WERI-Rb-1 (cell line): ENCODE measurements at regions not wholly inside any gene's neighbourhood (a gene's known extent, or its start where the extent isn't known, plus 50 kb on each side); places are given as distances from the start of the nearest gene placed in this dataset.
"Not testable (repeated sequence)": the region's sequence is repeated elsewhere in the genome, so short reads cannot be mapped to it uniquely, and the experiment has no call there.

Source experiments
- DNase-seq: peaks from one replicate; pipeline ENCODE4 v3.0.0-alpha.2; 2020
- H3K27ac ChIP-seq: fragments of 250-450 bp; sonication (Bioruptor Pico); 2 replicates; pipeline ENCODE4 v1.5.1; 2020; ENCODE audit warnings: mild to moderate bottlenecking, moderate library complexity
- H3K27me3 ChIP-seq: fragments of 250-450 bp; sonication (Bioruptor Pico); 2 replicates; pipeline ENCODE4 v1.5.1; 2021; ENCODE audit warnings: mild to moderate bottlenecking, low read depth, moderate library complexity; ENCODE audit not compliant: insufficient read depth, severe bottlenecking
- H3K36me3 ChIP-seq: fragments of 250-450 bp; sonication (Bioruptor Pico); 2 replicates; pipeline ENCODE4 v1.5.1; 2020; ENCODE audit warnings: mild to moderate bottlenecking, moderate library complexity
- H3K4me3 ChIP-seq: 2 replicates; pipeline ENCODE4 v1.5.1; 2011; ENCODE audit warnings: low read depth, mild to moderate bottlenecking, control low read depth, low read length
- H3K9me3 ChIP-seq: fragments of 250-450 bp; sonication (Bioruptor Pico); 2 replicates; pipeline ENCODE4 v1.5.1; 2021; ENCODE audit warnings: mild to moderate bottlenecking, moderate library complexity; ENCODE audit not compliant: severe bottlenecking

- H3K36me3 ChIP-seq, H3K27ac ChIP-seq, DNase-seq, H3K9me3 ChIP-seq, H3K27me3 ChIP-seq, H3K4me3 ChIP-seq: not testable (repeated sequence)
Observed at GRCh38 chr11:3537254-3537653, 104.5 kb downstream of the ART5 start.

GRCh38 chr11:3532958-3533357 lies 108.8 kb downstream of the ART5 start:
- H3K4me3 ChIP-seq, H3K9me3 ChIP-seq, DNase-seq, H3K27ac ChIP-seq, H3K36me3 ChIP-seq, H3K27me3 ChIP-seq: not testable (repeated sequence)

GRCh38 chr11:3531280-3531679 lies 110.5 kb downstream of the ART5 start:
- not testable (repeated sequence) for H3K4me3 ChIP-seq, H3K9me3 ChIP-seq, H3K27me3 ChIP-seq, DNase-seq, H3K36me3 ChIP-seq, H3K27ac ChIP-seq

GRCh38 chr11:3523567-3523966 lies 118.2 kb downstream of the ART5 start:
- not testable (repeated sequence) for H3K27ac ChIP-seq, H3K4me3 ChIP-seq, H3K36me3 ChIP-seq, H3K27me3 ChIP-seq, DNase-seq, H3K9me3 ChIP-seq

GRCh38 chr11:3520905-3521304 lies 120.9 kb downstream of the ART5 start:
- not testable (repeated sequence) for H3K27me3 ChIP-seq, H3K27ac ChIP-seq, H3K9me3 ChIP-seq, H3K4me3 ChIP-seq, H3K36me3 ChIP-seq, DNase-seq

GRCh38 chr11:3519841-3520240 lies 122.0 kb downstream of the ART5 start:
- H3K27me3 ChIP-seq, H3K27ac ChIP-seq, H3K36me3 ChIP-seq, DNase-seq, H3K4me3 ChIP-seq, H3K9me3 ChIP-seq: not testable (repeated sequence)

- H3K9me3 ChIP-seq, H3K4me3 ChIP-seq, H3K36me3 ChIP-seq, H3K27me3 ChIP-seq, DNase-seq, H3K27ac ChIP-seq: not testable (repeated sequence)
Observed at GRCh38 chr11:3516934-3517567, 124.7 kb downstream of the ART5 start.

DNA sequence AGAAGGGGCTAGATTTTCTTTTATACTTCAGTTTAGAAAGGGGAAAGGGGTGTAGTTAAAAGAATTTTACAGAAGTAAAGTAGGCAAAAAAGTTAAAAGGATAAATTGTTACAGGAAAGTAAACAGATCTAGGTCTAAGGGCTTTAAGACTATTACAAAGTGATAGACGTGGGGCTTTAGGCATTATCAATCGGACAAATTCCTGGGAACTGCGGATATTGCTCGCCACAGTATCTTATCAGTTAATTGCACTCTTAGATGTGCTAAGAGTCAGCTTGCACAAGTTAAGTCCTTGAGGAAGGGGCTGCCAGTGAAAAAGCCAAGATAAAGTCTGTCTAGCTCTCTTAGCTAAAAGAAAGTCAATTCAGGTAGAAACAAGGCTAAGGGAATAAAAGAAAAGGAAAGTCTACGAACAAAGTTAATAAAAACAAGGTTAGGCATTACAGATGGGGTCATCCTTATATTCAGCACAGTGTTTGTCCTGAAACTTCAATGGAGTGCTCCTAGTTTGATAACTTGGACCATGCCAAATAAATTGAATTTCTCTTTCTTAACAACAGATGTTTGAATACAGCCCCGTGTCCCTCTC lies 125.4 kb downstream of the ART5 start:
- not testable (repeated sequence) for H3K4me3 ChIP-seq, H3K36me3 ChIP-seq, DNase-seq, H3K9me3 ChIP-seq, H3K27ac ChIP-seq, H3K27me3 ChIP-seq

DNA sequence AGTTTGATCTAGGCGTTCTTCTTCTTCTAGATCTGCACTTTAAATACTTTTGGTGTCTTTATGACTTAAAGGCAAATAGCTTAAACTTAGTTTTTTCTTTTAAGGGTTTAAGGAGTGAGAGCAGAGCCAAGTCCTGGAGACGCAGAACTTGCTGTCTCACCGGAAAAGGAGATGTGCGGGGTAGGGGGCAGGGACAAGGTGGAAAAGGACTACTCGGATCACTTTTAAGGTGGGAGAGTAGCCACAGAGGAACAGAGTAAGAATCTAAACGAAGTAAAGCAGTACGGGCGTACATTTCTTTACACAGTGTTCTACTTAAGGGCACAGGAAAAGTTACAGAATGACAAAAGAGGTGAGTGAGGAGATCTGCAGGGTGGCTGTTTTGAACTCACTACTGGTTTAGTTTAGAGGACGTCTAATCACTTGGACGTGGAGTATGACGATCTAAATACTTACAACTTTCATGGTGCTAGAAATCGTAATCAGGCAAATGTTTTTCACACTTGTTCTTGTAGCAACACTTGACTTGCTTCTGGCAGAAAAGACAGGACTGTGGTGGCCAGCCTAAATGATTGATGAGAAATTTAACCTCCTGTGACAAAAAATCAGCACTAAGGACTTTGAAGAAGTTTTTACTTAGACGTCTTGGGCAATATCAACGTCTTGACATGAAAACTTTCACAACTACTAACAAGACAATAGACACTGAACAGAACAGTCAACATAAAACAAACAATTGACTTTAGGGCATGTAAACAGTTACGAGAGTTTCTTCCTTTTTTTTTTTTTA lies 127.0 kb downstream of the ART5 start:
- H3K9me3 ChIP-seq, H3K4me3 ChIP-seq, H3K27me3 ChIP-seq, H3K36me3 ChIP-seq, H3K27ac ChIP-seq, DNase-seq: not testable (repeated sequence)

DNA sequence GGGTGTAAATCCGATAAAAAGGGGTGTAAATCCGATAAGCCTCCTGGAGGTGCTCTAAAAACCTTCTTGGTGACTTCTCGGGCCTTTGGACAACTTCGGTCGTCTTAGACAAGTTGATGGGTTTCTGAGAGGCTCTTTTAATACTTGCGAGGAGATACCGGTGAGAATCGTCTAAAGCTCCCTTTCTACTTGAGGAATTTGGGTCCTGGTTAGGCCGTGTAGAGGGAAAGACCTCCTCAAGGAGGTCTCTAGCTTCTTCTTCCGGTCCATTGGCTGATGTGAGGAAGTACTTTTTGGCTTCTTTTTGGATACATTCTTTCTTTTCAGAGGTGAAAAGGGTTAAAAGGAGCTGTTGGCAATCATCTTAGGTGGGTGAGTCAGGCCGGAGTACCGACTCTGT lies 128.5 kb downstream of the ART5 start:
- DNase-seq, H3K27ac ChIP-seq, H3K36me3 ChIP-seq, H3K27me3 ChIP-seq, H3K9me3 ChIP-seq, H3K4me3 ChIP-seq: not testable (repeated sequence)

DNA sequence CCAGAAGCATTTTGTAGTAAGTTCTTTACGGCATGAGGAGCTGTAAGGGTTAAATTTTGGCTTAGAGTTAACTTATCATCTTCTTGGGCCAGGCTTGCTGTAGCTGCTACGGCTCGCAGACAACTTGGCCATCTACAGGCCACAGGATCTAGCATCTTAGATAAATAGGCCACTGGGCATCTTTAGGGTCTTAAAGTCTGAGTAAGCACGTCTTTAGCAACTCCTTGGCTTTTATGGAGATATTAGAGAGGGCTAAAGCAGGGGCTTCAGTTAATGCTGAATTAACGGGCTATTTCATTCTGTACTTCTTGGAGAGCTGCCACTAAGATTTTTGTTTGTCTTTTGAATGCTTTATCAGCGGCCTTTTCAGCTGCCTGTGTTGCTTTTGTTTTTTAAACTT lies 129.0 kb downstream of the ART5 start:
- H3K36me3 ChIP-seq, H3K27ac ChIP-seq, H3K4me3 ChIP-seq, DNase-seq, H3K9me3 ChIP-seq, H3K27me3 ChIP-seq: not testable (repeated sequence)

GRCh38 chr11:3512133-3512703 lies 129.6 kb downstream of the ART5 start:
- DNase-seq, H3K9me3 ChIP-seq, H3K4me3 ChIP-seq, H3K27ac ChIP-seq, H3K36me3 ChIP-seq, H3K27me3 ChIP-seq: not testable (repeated sequence)

GRCh38 chr11:3511416-3512132 lies 130.2 kb downstream of the ART5 start:
- H3K27ac ChIP-seq, H3K36me3 ChIP-seq, H3K27me3 ChIP-seq, DNase-seq, H3K4me3 ChIP-seq, H3K9me3 ChIP-seq: not testable (repeated sequence)

DNA sequence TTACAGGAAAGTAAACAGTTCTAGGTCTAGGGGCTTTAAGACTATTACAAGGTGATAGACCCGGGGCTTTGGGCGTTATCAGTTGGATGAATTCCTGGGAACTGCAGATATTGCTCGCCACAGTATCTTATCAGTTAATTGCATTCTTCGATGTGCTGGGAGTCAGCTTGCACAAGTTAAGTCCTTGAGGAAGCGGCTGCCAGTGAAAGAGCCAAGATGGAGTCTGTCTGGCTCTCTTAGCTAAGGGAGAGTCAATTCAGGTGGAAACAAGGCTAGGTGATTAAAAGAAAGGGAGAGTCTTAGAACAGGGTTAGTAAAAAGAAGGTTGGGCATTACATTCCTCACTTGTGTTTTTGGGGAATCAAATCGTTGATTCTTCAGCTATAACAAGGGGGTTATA lies 130.6 kb upstream of the ZNF195 start:
- H3K27ac ChIP-seq, H3K9me3 ChIP-seq, DNase-seq, H3K4me3 ChIP-seq, H3K36me3 ChIP-seq, H3K27me3 ChIP-seq: not testable (repeated sequence)
